ENCODE measurements at regions not wholly inside any gene's neighbourhood (a gene's known extent, or its start where the extent isn't known, plus 50 kb on each side); places are given as distances from the start of the nearest gene placed in this dataset.

DNA sequence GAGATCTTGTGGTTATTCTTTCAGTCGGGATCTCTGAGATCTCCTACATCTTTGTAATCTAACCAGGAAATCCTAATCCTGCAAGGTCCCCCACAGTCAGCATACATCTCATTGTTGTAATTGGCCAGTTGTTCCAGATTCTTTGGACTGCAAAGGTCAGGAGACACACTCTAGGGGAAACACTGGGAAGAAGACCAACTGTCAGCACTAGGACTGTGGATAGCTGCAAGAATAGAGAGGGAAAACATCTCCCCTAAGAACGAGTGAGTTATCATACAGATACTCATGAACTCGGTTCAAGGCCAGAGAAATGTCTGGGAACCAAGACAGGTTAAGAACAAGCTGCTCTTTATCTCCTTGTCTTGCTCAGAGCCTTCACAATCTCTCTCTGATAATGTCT lies 217.9 kb upstream of the TMPO start:
- no peak overlapping the region for H3K27ac Mint-ChIP-seq (ENCODE audit: unreplicated experiment)
- H3K4me3 Mint-ChIP-seq (ENCODE audit: unreplicated experiment), result no peak overlapping the region
- TF ChIP-seq, protein P1, sequence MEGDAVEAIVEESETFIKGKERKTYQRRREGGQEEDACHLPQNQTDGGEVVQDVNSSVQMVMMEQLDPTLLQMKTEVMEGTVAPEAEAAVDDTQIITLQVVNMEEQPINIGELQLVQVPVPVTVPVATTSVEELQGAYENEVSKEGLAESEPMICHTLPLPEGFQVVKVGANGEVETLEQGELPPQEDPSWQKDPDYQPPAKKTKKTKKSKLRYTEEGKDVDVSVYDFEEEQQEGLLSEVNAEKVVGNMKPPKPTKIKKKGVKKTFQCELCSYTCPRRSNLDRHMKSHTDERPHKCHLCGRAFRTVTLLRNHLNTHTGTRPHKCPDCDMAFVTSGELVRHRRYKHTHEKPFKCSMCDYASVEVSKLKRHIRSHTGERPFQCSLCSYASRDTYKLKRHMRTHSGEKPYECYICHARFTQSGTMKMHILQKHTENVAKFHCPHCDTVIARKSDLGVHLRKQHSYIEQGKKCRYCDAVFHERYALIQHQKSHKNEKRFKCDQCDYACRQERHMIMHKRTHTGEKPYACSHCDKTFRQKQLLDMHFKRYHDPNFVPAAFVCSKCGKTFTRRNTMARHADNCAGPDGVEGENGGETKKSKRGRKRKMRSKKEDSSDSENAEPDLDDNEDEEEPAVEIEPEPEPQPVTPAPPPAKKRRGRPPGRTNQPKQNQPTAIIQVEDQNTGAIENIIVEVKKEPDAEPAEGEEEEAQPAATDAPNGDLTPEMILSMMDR (IDR thresholded peaks at IDR 0.05; ENCODE audit: partially characterized antibody, unreplicated experiment), result no peak

GRCh38 chr12:98308141-98308540 lies 207.2 kb upstream of the TMPO start:
- DNase-seq, result no peak
- Mint-ChIP-seq H3K4me3 (ENCODE audit: unreplicated experiment) (no peak overlapping the region), H3K27me3 (ENCODE audit: unreplicated experiment) (peaks cover 2% of the 10 kb centered on the region), H3K4me1 (ENCODE audit: low read depth, unreplicated experiment) (no peaks in the 10 kb centered on the region), H3K36me3 (ENCODE audit: unreplicated experiment) (no peaks in the 10 kb centered on the region), H3K27ac (ENCODE audit: unreplicated experiment) (no peak overlapping the region), H3K9me3 (ENCODE audit: unreplicated experiment) (no peaks in the 10 kb centered on the region)
- TF ChIP-seq, protein P1 (IDR thresholded peaks at IDR 0.05; ENCODE audit: partially characterized antibody, unreplicated experiment), result no peak

More for the DNA sequence above, 217.9 kb upstream of the TMPO start:
- Mint-ChIP-seq H3K36me3 (ENCODE audit: unreplicated experiment) (no peaks in the 10 kb centered on the region), H3K27me3 (ENCODE audit: unreplicated experiment) (no peaks in the 10 kb centered on the region), H3K4me1 (ENCODE audit: low read depth, unreplicated experiment) (peaks cover 8% of the 10 kb centered on the region), H3K9me3 (ENCODE audit: unreplicated experiment) (peaks cover 2% of the 10 kb centered on the region)
- DNase-seq, result no peak

- no peak overlapping the region for H3K4me3 Mint-ChIP-seq (ENCODE audit: unreplicated experiment)
- no peak for DNase-seq
- no peaks in the 10 kb centered on the region for H3K27me3 Mint-ChIP-seq (ENCODE audit: unreplicated experiment)
- no peaks in the 10 kb centered on the region for H3K4me1 Mint-ChIP-seq (ENCODE audit: low read depth, unreplicated experiment)
- no peaks in the 10 kb centered on the region for H3K9me3 Mint-ChIP-seq (ENCODE audit: unreplicated experiment)
- H3K36me3 Mint-ChIP-seq (ENCODE audit: unreplicated experiment), result no peaks in the 10 kb centered on the region
- TF ChIP-seq, protein P1 (IDR thresholded peaks at IDR 0.05; ENCODE audit: partially characterized antibody, unreplicated experiment), result no peak
- no peak overlapping the region for H3K27ac Mint-ChIP-seq (ENCODE audit: unreplicated experiment)
These were observed 197.2 kb upstream of the TMPO start for GRCh38 chr12:98317939-98318899.

GRCh38 chr12:98319716-98320425 lies 195.5 kb upstream of the TMPO start:
- TF ChIP-seq, protein P1 (IDR thresholded peaks at IDR 0.05; ENCODE audit: partially characterized antibody, unreplicated experiment), result no peak
- H3K4me3 Mint-ChIP-seq (ENCODE audit: unreplicated experiment), result no peak overlapping the region
- H3K27ac Mint-ChIP-seq (ENCODE audit: unreplicated experiment), result no peak overlapping the region
- no peaks in the 10 kb centered on the region for H3K36me3 Mint-ChIP-seq (ENCODE audit: unreplicated experiment)
- DNase-seq, result no peak
- no peaks in the 10 kb centered on the region for H3K27me3 Mint-ChIP-seq (ENCODE audit: unreplicated experiment)
- H3K4me1 Mint-ChIP-seq (ENCODE audit: low read depth, unreplicated experiment), result no peaks in the 10 kb centered on the region
- H3K9me3 Mint-ChIP-seq (ENCODE audit: unreplicated experiment), result no peaks in the 10 kb centered on the region

All from glutamatergic neuron (in vitro differentiated cells).